ENCODE measurements at regions not wholly inside any gene's neighbourhood (a gene's known extent, or its start where the extent isn't known, plus 50 kb on each side); places are given as distances from the start of the nearest gene placed in this dataset.

- Histone ChIP-seq H2BK120ac (replicated peaks; ENCODE audit: low read depth, low read length) (no peak overlapping the region), H3K56ac (replicated peaks; ENCODE audit: insufficient read length, low read depth, low read length) (no peak overlapping the region), H2BK20ac (ENCODE audit: low read length) (no peak overlapping the region), H3K27me3 (replicated peaks in 1 of 4; ENCODE audit: control insufficient read depth in 3 of 4, extremely low read depth in 1 of 4, insufficient read depth in 3 of 4, low read length in 3 of 4) (no peaks in the 10 kb centered on the region), H3K23me2 (ENCODE audit: low read depth, low read length) (no peaks in the 10 kb centered on the region), H3K4me3 (ENCODE audit: extremely low read depth in 1 of 4, insufficient read depth in 2 of 4, low read depth in 3 of 4, low read length in 4 of 4) (no peak overlapping the region), H3K9me3 (ENCODE audit: insufficient read depth in 2 of 2, low read depth in 1 of 2, low read length in 1 of 2) (no peaks in the 10 kb centered on the region), H3K23ac (ENCODE audit: insufficient read length) (no peak overlapping the region), H3K14ac (ENCODE audit: insufficient read length) (no peak overlapping the region), H4K8ac (ENCODE audit: extremely low read depth, insufficient read depth, low read length) (no peak overlapping the region), H3K79me1 (ENCODE audit: low read depth, low read length) (no peaks in the 10 kb centered on the region), H2AK5ac (ENCODE audit: low read depth, low read length) (no peak overlapping the region), H3K4ac (replicated peaks; ENCODE audit: insufficient read length, low read depth, low read length) (no peak overlapping the region), H2BK5ac (ENCODE audit: low read depth, low read length) (no peak overlapping the region), H4K91ac (replicated peaks; ENCODE audit: insufficient read length, low read length) (no peak overlapping the region), H3K18ac (ENCODE audit: extremely low read depth, low read length) (no peak overlapping the region), H3K4me1 (replicated peaks in 1 of 4; ENCODE audit: control insufficient read depth in 3 of 4, insufficient read depth in 4 of 4, low read length in 3 of 4) (peaks cover 0 to 3% (median 0%) of the 10 kb centered on the region in 4 experiments; a peak in 1 of 7 replicates), H2BK15ac (ENCODE audit: low read length) (no peak overlapping the region), H3K4me2 (ENCODE audit: insufficient read depth in 1 of 2, low read depth in 2 of 2, low read length in 2 of 2) (no peak overlapping the region; a peak in 1 of 4 replicates), H4K5ac (ENCODE audit: insufficient read length, low read depth, low read length) (no peak overlapping the region), H3K9ac (replicated peaks in 1 of 4; ENCODE audit: extremely low read depth in 1 of 4, low read depth in 3 of 4, low read length in 3 of 4) (no peak overlapping the region), H3K27ac (ENCODE audit: low read depth, low read length) (no peak overlapping the region), H4K20me1 (replicated peaks in 1 of 2; ENCODE audit: control insufficient read depth in 1 of 2, insufficient read depth in 2 of 2, low read length in 2 of 2) (no peaks in the 10 kb centered on the region), H3K36me3 (ENCODE audit: control insufficient read depth in 2 of 4, insufficient read depth in 4 of 4, low read length in 3 of 4) (no peaks in the 10 kb centered on the region), H2AFZ (ENCODE audit: low read length) (no peak overlapping the region), H2BK12ac (ENCODE audit: low read depth, low read length) (no peak overlapping the region), H3K79me2 (ENCODE audit: control insufficient read depth in 1 of 2, insufficient read depth in 2 of 2, low read length in 2 of 2) (no peaks in the 10 kb centered on the region)
- POLR2A ChIA-PET (ENCODE audit: partially characterized antibody): no interaction called here
- 91% methylated on average over 3 of the region's 3 CpGs; no CpG with 5 or more reads in 1 of the 2 experiments for WGBS, 2 experiments (ENCODE audit: extremely low coverage in 1 of 2, insufficient coverage in 1 of 2, insufficient read length in 1 of 2, insufficient replicate concordance in 2 of 2, low coverage in 1 of 2, low lambda C conversion rate in 2 of 2, missing lambda C conversion rate in 1 of 2)
- DNase-seq (ENCODE audit: low read depth in 1 of 2, low spot score in 2 of 2) (no peak), FAIRE-seq (no peak)
- CTCF ChIA-PET (ENCODE audit: partially characterized antibody): interaction anchor here (1.0 to 1.3 kb wide), 7 partner anchors 9 to 389 kb away, joined by 3 to 6 read pairs (median 4); no protein-coding TSS in a partner anchor
- no peak for TF ChIP-seq CREB1 (IDR thresholded peaks at IDR 0.05)
- no peak for TF ChIP-seq TBP (IDR thresholded peaks at IDR 0.05; ENCODE audit: low read depth, low read length)
- TF ChIP-seq SIRT6 (IDR thresholded peaks at IDR 0.05; ENCODE audit: low read length): no peak
- TF ChIP-seq EP300 (IDR thresholded peaks at IDR 0.05; ENCODE audit: borderline replicate concordance in 1 of 2, low read depth in 2 of 2, low read length in 2 of 2): no peak
- no peak for TF ChIP-seq POU5F1 (IDR thresholded peaks at IDR 0.05; ENCODE audit: low read depth, low read length)
- TF ChIP-seq CHD2 (IDR thresholded peaks at IDR 0.05; ENCODE audit: low read length): no peak
- no peak for TF ChIP-seq RAD21 (IDR thresholded peaks at IDR 0.05 in 1 of 2, conservative IDR thresholded peaks at IDR 0.05 in 1 of 2; ENCODE audit: low read depth in 2 of 2, low read length in 2 of 2)
- TF ChIP-seq ASH2L (IDR thresholded peaks at IDR 0.05; ENCODE audit: low read length): no peak
- TF ChIP-seq CBX5 (IDR thresholded peaks at IDR 0.05; ENCODE audit: low read depth, low read length): no peak
- TF ChIP-seq RBBP5 (IDR thresholded peaks at IDR 0.05; ENCODE audit: borderline replicate concordance, low read depth, low read length): no peak
- no peak for TF ChIP-seq MAFK (IDR thresholded peaks at IDR 0.05; ENCODE audit: low read depth, low read length)
These were observed 114.6 kb upstream of the DUSP10 start for GRCh38 chr1:221856228-221857093.

Data from H1 (cell line).